ENCODE measurements at regions not wholly inside any gene's neighbourhood (a gene's known extent, or its start where the extent isn't known, plus 50 kb on each side); places are given as distances from the start of the nearest gene placed in this dataset.
"Not testable (repeated sequence)": the region's sequence is repeated elsewhere in the genome, so short reads cannot be mapped to it uniquely, and the experiment has no call there.

DNA sequence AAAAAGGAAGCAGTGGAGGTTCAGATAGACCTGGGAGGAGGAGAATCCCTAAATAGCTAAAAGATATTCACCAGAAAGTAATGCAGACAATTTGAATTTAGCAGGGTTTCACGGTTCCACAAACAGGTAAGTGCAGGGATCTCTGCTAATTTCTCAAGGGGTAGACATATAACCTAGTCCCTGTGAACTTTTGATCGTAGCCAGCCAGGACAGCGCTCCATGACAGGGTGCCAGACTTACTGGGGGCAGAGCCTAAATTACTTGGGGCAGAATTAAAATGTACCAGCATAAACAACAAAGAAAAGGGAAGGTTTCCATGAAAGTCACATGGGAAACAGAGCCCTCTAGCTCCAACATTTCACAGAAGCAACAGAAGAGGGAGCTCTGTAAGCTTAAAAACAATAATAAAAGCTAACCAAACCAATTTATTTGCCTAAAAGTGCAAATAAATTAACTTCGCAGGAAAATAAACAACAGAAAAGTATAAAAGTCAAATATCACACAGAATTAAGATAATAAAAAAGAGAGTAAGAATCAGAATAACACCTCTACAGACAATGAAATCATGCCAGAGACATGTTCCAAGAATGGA lies 198.3 kb downstream of the DUSP10 start:
- intact Hi-C loops (cut with DNase I) = no loop called here
- ATAC-seq (peak; percentile 71), DNase-seq (peak in 1 of 4 donors; percentile 35)

GRCh38 chr1:221548942-221549341 lies 192.9 kb downstream of the DUSP10 start:
- 42 to 58% methylated on average over 6 of the region's 6 CpGs for WGBS, 2 donors
- peak in 2 of 4 donors; percentile 8 to 45 for DNase-seq
- peaks cover 23% of the 10 kb centered on the region for H3K4me1 ChIP-seq
- H3K9me3 ChIP-seq = no peaks in the 10 kb centered on the region
- no peaks in the 10 kb centered on the region for H3K36me3 ChIP-seq (replicated peaks in 1 of 2; ENCODE audit: insufficient read depth in 1 of 2, low read depth in 2 of 2)
- TF ChIP-seq POLR2A (IDR thresholded peaks at IDR 0.05) (no peak), CTCF (IDR thresholded peaks at IDR 0.05) (no peak)
- peak overlapping the region in 3 of 4 donors; percentile 45 to 56 (median 52) for H3K27ac ChIP-seq
- H3K4me3 ChIP-seq = no peak overlapping the region
- intact Hi-C loops (cut with DNase I) = no loop called here
- peak; percentile 59 for ATAC-seq
- no peaks in the 10 kb centered on the region for H3K27me3 ChIP-seq

More for the DNA sequence above, 198.3 kb downstream of the DUSP10 start:
- Histone ChIP-seq H3K4me3 (no peak overlapping the region), H3K4me1 (peaks cover 7% of the 10 kb centered on the region), H3K9me3 (no peaks in the 10 kb centered on the region), H3K27me3 (no peaks in the 10 kb centered on the region), H3K27ac (no peak overlapping the region), H3K36me3 (replicated peaks in 1 of 2; ENCODE audit: insufficient read depth in 1 of 2, low read depth in 2 of 2) (no peaks in the 10 kb centered on the region)
- TF ChIP-seq POLR2A (IDR thresholded peaks at IDR 0.05) (no peak), CTCF (IDR thresholded peaks at IDR 0.05) (peak; percentile 6 to 80 (median 65))
- 34 to 35% methylated on average over 4 of the region's 4 CpGs for WGBS, 2 donors

GRCh38 chr1:221549815-221550214 lies 192.1 kb downstream of the DUSP10 start:
- no peaks in the 10 kb centered on the region for H3K9me3 ChIP-seq
- ATAC-seq (peak; percentile 95), DNase-seq (peak in 1 of 4 donors; percentile 47)
- no peaks in the 10 kb centered on the region for H3K36me3 ChIP-seq (replicated peaks in 1 of 2; ENCODE audit: insufficient read depth in 1 of 2, low read depth in 2 of 2)
- H3K27ac ChIP-seq = peak overlapping the region in 2 of 4 donors; percentile 52 to 56
- intact Hi-C loops (cut with DNase I) = no loop called here
- no peak overlapping the region for H3K4me3 ChIP-seq
- H3K27me3 ChIP-seq = no peaks in the 10 kb centered on the region
- H3K4me1 ChIP-seq = peaks cover 23% of the 10 kb centered on the region
- TF ChIP-seq POLR2A (IDR thresholded peaks at IDR 0.05) = no peak
- no peak for TF ChIP-seq CTCF (IDR thresholded peaks at IDR 0.05)

GRCh38 chr1:221552792-221553191 lies 189.1 kb downstream of the DUSP10 start:
- H3K27me3 ChIP-seq; H3K9me3 ChIP-seq; H3K4me3 ChIP-seq; H3K27ac ChIP-seq; ATAC-seq; H3K36me3 ChIP-seq (replicated peaks in 1 of 2; ENCODE audit: insufficient read depth in 1 of 2, low read depth in 2 of 2); intact Hi-C loops (cut with DNase I); DNase-seq: not testable (repeated sequence)
- WGBS, 2 donors = 91 to 93% methylated on average over 8 of the region's 8 CpGs
- H3K4me1 ChIP-seq = peaks cover 36% of the 10 kb centered on the region

DNA sequence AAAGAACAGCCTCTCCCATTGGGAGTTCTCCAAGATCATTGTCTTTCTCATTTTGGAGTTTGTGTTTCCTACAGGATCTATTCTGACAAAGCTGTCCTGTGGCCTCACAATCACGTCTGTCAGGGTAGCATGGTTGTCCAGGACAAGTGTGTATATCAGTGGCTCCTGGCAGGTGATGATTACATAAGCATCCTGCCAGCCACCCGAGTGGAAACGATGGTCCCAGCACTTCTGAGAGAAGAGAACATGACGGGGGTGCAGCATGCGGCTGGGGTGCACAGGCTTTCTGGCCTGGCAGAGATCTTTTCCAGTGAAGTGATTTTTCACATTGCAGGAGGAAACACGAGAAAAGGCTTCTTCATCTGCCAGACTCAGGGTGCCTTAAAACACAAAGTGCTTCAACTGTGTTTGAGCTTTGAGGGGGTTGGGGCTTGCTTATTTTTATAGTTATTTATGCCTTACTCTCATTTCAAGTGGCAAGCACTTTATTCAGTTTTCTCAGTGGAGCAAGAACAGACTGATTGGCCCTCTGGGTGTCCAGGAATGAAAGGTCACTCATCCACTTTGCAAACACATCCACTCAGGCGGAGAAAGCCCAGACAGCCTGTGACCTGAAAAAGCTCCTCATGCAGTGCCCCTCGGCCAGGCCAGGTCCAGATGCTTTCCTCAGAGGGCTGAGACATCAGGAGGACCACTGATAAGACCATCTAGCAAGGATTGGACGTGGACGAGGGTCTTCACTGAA lies 186.0 kb downstream of the DUSP10 start:
- DNase-seq (no peak), ATAC-seq (no peak)
- Histone ChIP-seq H3K27ac (no peak overlapping the region), H3K4me3 (no peak overlapping the region), H3K27me3 (no peaks in the 10 kb centered on the region), H3K4me1 (peaks cover 15% of the 10 kb centered on the region), H3K36me3 (replicated peaks in 1 of 2; ENCODE audit: insufficient read depth in 1 of 2, low read depth in 2 of 2) (no peaks in the 10 kb centered on the region), H3K9me3 (no peaks in the 10 kb centered on the region)
- 72 to 79% methylated on average over 9 to 10 of the region's 10 CpGs for WGBS, 2 donors
- no peak for TF ChIP-seq POLR2A (IDR thresholded peaks at IDR 0.05)
- no peak for TF ChIP-seq CTCF (IDR thresholded peaks at IDR 0.05)
- intact Hi-C loops (cut with DNase I) = no loop called here

Measured in body of pancreas (tissue), 4 donors.